GM19023 (cell line): ENCODE measurements at regions not wholly inside any gene's neighbourhood (a gene's known extent, or its start where the extent isn't known, plus 50 kb on each side); places are given as distances from the start of the nearest gene placed in this dataset.
"Not testable (repeated sequence)": the region's sequence is repeated elsewhere in the genome, so short reads cannot be mapped to it uniquely, and the experiment has no call there.

ENCODE experiments used
- ATAC-seq: cut with Tn5 transposase; IDR thresholded peaks from one replicate; pipeline ENCODE4 v1.9.1; 2021; ENCODE audit warnings: mild to moderate bottlenecking, moderate library complexity; ENCODE audit not compliant: unreplicated experiment

GRCh38 chr14:37711831-37712475, 116.5 kb downstream of the TTC6 start:
- ATAC-seq: no peak

DNA sequence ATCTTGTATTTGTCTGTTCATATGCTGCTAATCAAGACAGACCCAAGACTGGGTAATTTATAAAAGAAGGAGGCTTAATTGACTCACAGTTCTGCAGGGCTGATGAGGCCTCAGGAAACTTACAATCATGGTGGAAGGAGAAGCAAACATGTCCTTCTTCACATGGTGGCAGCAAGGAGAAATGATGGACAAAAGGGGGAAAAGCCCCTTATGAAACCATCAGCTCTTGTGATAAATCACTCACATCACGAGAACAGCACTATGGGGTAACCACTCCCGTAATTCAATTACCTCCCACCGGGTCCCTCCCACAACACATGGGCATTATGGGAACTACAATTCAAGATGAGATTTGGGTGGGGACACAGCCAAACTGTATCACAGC, 117.0 kb downstream of the TTC6 start:
- ATAC-seq: not testable (repeated sequence)

- ATAC-seq: no peak
Observed at GRCh38 chr14:37712976-37713431, 117.6 kb downstream of the TTC6 start.

DNA sequence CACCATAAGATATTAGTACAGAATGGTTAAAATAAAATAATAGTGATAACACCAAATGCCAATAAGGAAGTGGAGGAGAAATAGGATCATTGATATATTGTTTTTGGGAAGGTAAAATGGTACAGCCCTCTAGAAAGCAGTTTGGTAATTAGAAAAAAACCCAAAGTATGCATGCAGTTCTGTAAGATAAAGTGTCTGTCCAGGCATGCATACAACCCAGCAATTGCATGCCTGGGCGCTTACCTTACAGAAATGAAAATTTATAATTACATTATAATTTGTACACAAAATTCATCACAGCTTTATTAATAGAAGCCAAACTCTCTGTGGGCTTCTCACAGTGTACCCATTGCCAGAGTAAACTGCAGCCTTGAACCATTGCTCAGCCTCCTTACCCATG, 124.7 kb downstream of the TTC6 start:
- no peak for ATAC-seq

GRCh38 chr14:37721976-37722659, 126.7 kb downstream of the TTC6 start:
- ATAC-seq: no peak

DNA sequence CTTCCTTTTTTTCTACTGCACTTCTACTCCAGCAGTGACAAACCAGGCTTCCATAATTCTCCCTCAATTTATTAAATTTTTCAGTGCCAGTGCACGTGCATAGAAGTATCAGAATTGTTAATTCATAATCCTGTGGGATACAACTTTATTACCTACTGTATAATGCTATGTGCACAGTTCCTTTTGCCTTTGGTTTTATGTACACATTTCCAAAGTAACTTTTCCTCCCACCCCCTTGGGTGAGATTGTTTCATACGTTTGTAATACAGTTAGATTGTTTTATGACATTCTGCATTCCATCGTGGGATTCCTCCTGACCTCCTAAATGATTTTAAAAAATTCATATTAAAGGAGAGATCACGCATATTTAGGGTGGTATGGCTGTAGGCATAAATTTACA, 128.1 kb downstream of the TTC6 start:
- ATAC-seq: no peak

DNA sequence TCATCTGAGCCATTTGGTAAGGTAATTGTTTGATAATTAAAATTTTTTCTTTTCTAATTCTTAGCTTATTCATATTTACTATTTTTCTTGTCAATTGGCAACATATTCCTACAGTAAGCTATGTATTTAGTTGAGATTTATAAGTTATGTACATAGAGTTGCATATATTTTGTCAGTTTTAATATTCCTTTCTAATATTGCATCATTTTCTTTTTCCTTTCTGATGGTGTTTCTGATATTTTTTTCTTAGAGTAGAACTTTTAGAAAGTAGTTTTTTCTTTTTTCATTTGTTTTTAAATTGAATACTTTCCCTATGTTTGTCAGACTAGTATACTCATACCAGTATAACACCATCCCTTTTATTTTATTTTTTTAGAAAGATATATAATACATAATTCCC, 131.3 kb downstream of the TTC6 start:
- ATAC-seq: no peak

DNA sequence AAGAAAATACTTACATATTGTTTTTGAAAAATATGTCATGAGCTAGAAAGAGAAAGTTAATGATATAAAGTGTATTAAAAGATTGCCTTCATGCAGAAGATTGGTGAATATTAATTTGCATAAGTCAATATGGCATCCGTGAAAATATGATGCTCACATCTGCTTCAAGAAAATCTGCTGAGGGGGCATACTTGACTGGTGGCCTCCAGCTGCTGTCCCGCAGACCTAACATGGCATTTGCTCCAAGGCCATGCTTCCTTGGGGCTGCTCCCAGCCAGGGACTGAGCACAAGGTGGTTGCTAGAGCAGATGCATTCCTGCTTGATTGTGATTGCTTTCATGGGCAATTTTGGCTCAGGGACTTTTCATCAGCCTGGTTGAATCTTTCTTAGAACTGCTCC, 133.8 kb downstream of the TTC6 start:
- ATAC-seq: no peak

DNA sequence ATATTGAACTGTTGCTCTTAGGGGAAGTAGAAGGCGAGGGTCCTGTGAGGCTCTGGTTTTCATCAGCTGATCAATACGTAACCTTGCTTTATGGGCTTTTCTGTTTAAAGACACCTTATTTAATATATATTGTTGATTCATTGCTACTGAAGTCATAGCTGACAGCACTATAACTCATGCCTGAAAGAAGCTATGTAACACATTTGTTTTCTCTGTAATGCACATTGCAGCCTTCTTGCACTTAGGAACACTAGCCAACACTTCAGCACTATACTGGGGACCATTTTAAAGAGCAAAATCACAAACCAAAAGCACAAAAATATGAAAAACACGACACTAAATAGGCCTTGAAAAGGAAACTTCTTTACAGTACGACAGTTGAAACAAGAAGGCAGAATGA, 135.7 kb downstream of the TTC6 start:
- no peak for ATAC-seq

DNA sequence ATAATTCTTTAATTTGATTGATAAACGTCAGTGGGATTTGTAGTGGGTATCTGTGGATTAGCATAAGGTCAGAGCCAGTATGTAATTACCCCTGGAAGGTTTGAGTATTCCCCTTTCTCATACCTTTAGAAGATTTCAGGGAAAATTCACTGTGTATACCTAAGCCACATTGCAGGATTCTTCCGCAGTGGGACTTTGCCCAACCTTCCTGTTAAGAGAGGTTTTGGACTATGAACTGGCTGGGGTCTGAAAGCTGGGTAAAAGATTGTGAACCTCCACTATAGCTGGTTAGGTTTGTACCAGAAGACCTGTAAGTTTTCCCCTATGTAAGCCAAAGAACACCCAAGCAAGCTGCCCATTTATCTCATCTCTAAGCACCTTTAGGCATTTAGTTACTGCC, 150.2 kb downstream of the TTC6 start:
- no peak for ATAC-seq

DNA sequence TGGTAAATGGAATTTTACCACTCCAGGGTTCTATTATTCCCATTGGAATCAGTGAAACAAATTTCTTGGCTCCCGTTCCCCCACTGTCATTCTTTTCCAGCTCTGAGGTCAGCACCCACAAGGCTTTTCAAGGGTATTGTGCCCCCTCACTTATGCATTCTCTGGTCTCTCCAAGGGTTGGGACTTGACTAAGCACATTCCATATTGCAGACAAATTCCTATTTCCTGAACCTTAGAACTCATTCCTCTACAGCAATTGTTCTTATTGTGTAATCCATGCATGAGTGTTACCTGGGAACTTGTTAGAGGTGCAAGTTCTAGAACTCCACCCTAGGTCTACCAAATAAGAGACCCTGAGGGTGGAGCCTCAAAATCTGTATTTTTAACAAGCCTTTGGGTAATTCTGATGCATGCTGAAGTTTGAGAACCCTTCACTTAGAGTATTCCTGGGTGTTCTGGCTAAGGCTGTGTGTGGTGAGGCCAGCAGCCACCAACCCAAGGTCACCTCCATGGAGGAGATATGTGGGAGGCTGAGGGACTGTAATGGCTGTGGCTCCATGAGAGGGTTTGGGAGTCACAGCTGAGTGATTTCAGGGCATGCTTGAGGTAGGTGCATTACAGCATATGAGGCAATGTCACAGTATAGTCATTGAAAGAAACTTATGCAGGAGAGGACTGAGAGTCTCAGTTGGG, 150.9 kb downstream of the TTC6 start:
- no peak for ATAC-seq

GRCh38 chr14:37753459-37753858, 158.0 kb downstream of the TTC6 start:
- no peak for ATAC-seq

DNA sequence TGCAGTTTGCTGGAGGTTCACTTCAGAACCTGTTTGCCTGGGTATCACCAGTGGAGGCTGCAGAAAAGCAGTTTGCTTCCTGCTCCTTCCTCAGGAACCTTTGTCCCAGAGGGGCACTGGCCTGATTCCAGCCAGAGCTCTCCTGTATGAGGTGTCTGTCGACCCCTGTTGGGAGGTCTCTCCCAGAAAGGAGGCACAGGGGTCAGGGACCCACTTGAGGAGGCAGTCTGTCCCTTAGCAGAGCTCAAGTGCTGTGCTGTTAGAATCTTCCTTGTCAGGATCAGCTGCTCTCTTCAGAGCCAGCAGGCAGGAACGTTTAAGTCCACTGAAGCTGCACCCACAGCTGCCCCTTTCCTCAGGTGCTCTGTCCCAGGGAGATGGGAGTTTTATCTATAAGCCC, 164.8 kb downstream of the TTC6 start:
- not testable (repeated sequence) for ATAC-seq

DNA sequence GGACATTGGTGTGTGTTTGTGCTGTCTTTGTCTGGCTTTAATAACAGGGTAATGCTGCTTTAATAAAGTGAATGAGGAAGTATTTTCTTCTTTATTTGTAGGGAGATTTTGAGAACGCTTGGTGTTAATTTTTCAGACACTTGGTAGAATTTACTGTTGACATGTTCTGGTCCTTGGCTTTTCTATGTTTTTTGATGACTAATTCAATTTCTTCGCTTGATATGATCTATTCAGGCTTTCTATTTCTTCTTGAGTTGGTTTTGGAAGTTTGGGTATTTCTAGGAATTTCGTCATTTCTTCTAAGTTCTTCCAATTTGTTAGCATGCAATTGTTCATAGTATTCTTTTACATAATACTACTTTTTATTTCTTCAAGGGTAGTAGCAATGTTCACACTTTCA, 167.8 kb downstream of the TTC6 start:
- ATAC-seq: no peak

GRCh38 chr14:37772283-37772682, 176.9 kb downstream of the TTC6 start:
- ATAC-seq: not testable (repeated sequence)

DNA sequence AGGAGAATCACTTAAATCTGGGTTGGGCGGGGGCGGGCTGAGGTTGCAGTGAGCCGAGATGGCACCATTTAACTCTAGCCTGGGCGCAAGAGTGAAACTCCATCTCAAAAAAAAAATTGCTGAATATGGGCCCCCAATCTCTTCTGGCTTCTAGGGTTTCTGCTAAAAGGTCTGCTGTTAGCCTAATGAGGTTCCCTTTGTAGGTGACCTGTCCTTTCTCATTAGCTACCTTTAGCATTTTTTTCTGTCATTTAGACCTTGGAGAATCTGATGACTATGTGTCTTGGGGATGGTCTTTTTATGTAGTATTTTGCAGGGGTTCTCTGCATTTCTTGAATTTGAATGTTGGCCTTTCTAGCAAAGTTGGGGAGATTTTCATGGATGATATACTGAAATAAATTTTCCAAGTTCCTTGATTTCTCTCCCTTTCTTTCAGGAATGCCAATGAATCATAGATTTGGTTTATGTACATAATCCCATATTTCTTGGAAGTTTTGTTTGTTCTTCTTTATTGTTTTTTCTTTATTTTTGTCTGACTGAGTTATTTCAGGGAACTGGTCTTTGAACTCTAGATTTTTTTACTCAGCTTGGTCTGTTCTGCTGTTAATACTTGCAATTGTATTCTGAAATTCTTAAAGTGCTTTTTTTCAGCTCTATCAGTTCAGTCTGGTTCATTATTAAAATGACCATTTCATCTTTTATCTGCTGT, 181.5 kb downstream of the TTC6 start:
- ATAC-seq: no peak

GRCh38 chr14:37778135-37778943, 182.9 kb downstream of the TTC6 start:
- no peak for ATAC-seq

DNA sequence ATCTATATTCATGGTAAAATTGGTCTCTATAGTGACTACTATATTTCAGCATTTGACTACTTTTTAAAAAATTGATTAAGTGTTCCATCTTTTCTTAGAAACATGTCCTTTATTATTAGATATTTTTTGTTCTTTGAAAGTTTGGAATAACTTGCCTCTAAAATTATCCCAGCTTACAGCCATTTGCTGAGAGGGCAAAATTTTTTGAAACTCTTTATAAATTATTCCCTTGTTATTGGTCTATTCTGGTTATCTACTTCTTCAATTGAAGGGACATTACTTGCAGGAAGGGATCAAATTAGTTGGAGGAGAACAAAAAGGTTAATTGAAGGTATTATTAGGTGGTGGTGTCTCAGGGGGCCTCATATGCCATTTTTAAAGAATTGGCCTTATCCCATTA, 184.1 kb downstream of the TTC6 start:
- ATAC-seq: no peak

DNA sequence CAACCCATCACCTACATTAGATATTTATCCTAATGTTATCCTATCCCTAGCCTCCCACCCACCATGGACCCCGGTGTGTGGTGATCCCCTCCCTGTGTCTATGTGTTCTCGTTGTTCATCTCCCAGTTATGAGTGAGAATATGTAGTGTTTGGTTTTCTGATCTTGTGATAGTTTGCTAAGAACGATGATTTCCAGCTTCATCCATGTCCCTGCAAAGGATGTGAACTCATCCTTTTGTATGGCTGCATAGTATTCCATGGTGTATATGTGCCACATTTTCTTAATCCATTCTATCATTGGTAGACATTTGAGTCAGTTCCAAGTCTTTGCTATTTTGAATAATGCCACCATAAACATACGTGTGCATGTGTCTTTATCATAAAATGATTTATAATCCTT, 185.3 kb downstream of the TTC6 start:
- ATAC-seq: not testable (repeated sequence)

GRCh38 chr14:37784203-37784826, 188.9 kb downstream of the TTC6 start:
- not testable (repeated sequence) for ATAC-seq
